AG04449 (cell line): ENCODE measurements at regions not wholly inside any gene's neighbourhood (a gene's known extent, or its start where the extent isn't known, plus 50 kb on each side); places are given as distances from the start of the nearest gene placed in this dataset.

ENCODE experiments used
- CTCF ChIA-PET: fragments of 350-600 bp; formaldehyde crosslinking; extraction: SDS; loops from one replicate; lab custom pipeline; 2021; ENCODE audit warnings: antibody characterized with exemption; lab: Yijun Ruan, JAX
- POLR2A ChIA-PET: fragments of 400-600, 350-600 bp; formaldehyde crosslinking; extraction: SDS; loops from one replicate; lab custom pipeline; 2020; ENCODE audit warnings: antibody characterized with exemption, inconsistent platforms; lab: Yijun Ruan, JAX
- DNase-seq: peaks from one replicate; pipeline ENCODE4 v3.0.0-alpha.2; 2010; ENCODE audit warnings: low read depth, low spot score
- H3K4me3 ChIP-seq: 2 replicates; pipeline ENCODE4 v1.5.1; 2011; ENCODE audit warnings: low read depth, mild to moderate bottlenecking, control low read depth, low read length
- CTCF ChIP-seq: IDR thresholded peaks from one replicate; pipeline ENCODE4 v1.5.1; 2011; ENCODE audit warnings: mild to moderate bottlenecking, moderate library complexity, low read length, control low read depth, inconsistent platforms; ENCODE audit not compliant: insufficient read depth; ENCODE audit errors: missing control alignments

GRCh38 chr14:89502966-89503365 lies 85.9 kb upstream of the FOXN3 start:
- no peak for DNase-seq
- ChIA-PET CTCF (interaction anchor here (1.1 to 1.4 kb wide), 2 partner anchors 10 to 11 kb away, joined by 3 read pairs; no protein-coding TSS in a partner anchor), POLR2A (no interaction called here)
- TF ChIP-seq CTCF = no peak
- H3K4me3 ChIP-seq = no peak overlapping the region

GRCh38 chr14:89501381-89501780 lies 84.3 kb upstream of the FOXN3 start:
- ChIA-PET CTCF (no interaction called here), POLR2A (interaction anchor here (0.6 to 1.2 kb wide), 3 partner anchors 40 to 325 kb away, joined by 3 read pairs; no protein-coding TSS in a partner anchor)
- no peak overlapping the region for H3K4me3 ChIP-seq
- no peak for DNase-seq
- TF ChIP-seq CTCF = no peak

- POLR2A ChIA-PET = no interaction called here
- no peak overlapping the region for H3K4me3 ChIP-seq
- TF ChIP-seq CTCF = no peak
- CTCF ChIA-PET = no interaction called here
- no peak for DNase-seq
These were observed 83.3 kb upstream of the FOXN3 start for GRCh38 chr14:89500303-89500702.

- H3K4me3 ChIP-seq = no peak overlapping the region
- DNase-seq = no peak
- CTCF ChIA-PET = interaction anchor here (1.9 kb wide), 1 partner anchor 9 kb away, joined by 5 read pairs; no protein-coding TSS in a partner anchor
- no peak for TF ChIP-seq CTCF
- POLR2A ChIA-PET = no interaction called here
These were observed 81.8 kb upstream of the FOXN3 start for GRCh38 chr14:89498878-89499277.

- DNase-seq = no peak
- ChIA-PET POLR2A (no interaction called here), CTCF (no interaction called here)
- TF ChIP-seq CTCF = no peak
- H3K4me3 ChIP-seq = no peak overlapping the region
These were observed 78.7 kb upstream of the FOXN3 start for GRCh38 chr14:89495718-89496117.

GRCh38 chr14:89493877-89494634 lies 77.0 kb upstream of the FOXN3 start:
- ChIA-PET CTCF (interaction anchor here (1.4 kb wide), 1 partner anchor 9 kb away, joined by 3 read pairs; no protein-coding TSS in a partner anchor), POLR2A (interaction anchor here (0.7 kb wide), 1 partner anchor 15 kb away, joined by 3 read pairs; no protein-coding TSS in a partner anchor)
- no peak for TF ChIP-seq CTCF

More at GRCh38 chr14:89493877-89494634, 77.0 kb upstream of the FOXN3 start:
- DNase-seq = no peak
- H3K4me3 ChIP-seq = no peak overlapping the region
